Thymus (tissue), 11 donors: ENCODE measurements at regions not wholly inside any gene's neighbourhood (a gene's known extent, or its start where the extent isn't known, plus 50 kb on each side); places are given as distances from the start of the nearest gene placed in this dataset.

Experiments used
- DNase-seq, 9 donors: peaks; one replicate each; pipeline ENCODE4 v3.0.0-alpha.2; 2013; ENCODE audit warnings: low spot score in 9 of 9, low read depth in 6 of 9, missing footprints in 1 of 9
- H3K27ac ChIP-seq, 2 donors: one replicate each; pipeline ENCODE4 v1.5.1; 2013; ENCODE audit warnings: control low read depth in 1 of 2, low read depth in 1 of 2, low read length in 1 of 2, mild to moderate bottlenecking in 1 of 2, moderate library complexity in 1 of 2
- H3K27me3 ChIP-seq, 2 donors: one replicate each; pipeline ENCODE4 v1.5.1; 2013; ENCODE audit warnings: low read length in 1 of 2; ENCODE audit not compliant: control insufficient read depth in 2 of 2, insufficient read depth in 1 of 2
- H3K36me3 ChIP-seq, 2 donors: one replicate each; pipeline ENCODE4 v1.5.1; 2013; ENCODE audit warnings: low read length in 1 of 2, mild to moderate bottlenecking in 1 of 2, moderate library complexity in 1 of 2; ENCODE audit not compliant: control insufficient read depth in 2 of 2, insufficient read depth in 2 of 2
- H3K4me1 ChIP-seq, 2 donors: one replicate each; pipeline ENCODE4 v1.5.1; 2013; ENCODE audit warnings: low read length in 2 of 2; ENCODE audit not compliant: control insufficient read depth in 2 of 2, insufficient read depth in 2 of 2
- H3K4me3 ChIP-seq, 2 donors: one replicate each; pipeline ENCODE4 v1.5.1; 2013; ENCODE audit warnings: low read length in 2 of 2, control low read depth in 1 of 2, mild to moderate bottlenecking in 1 of 2
- H3K9me3 ChIP-seq, 2 donors: one replicate each; pipeline ENCODE4 v1.5.1; 2013; ENCODE audit warnings: low read length in 1 of 2, mild to moderate bottlenecking in 1 of 2; ENCODE audit not compliant: control insufficient read depth in 2 of 2, insufficient read depth in 1 of 2
- WGBS: extraction: QIAGEN DNeasy Blood & Tissue Kit; methylation state at CpG from one replicate; pipeline ENCODE4 v1.1.7; 2013; 5-methylcytosine and 5-hydroxymethylcytosine counted together
- donor health status: healthy.

GRCh38 chr15:58329211-58329610 is 102.6 kb upstream of the LIPC start:
- DNase-seq, result no peak
- H3K4me3 ChIP-seq, result no peak overlapping the region
- 97% methylated on average over 2 of the region's 2 CpGs for WGBS
- no peaks in the 10 kb centered on the region for H3K27me3 ChIP-seq
- H3K27ac ChIP-seq, result no peak overlapping the region
- no peaks in the 10 kb centered on the region for H3K36me3 ChIP-seq
- peaks cover 27 to 33% of the 10 kb centered on the region in 2 donors for H3K4me1 ChIP-seq
- no peaks in the 10 kb centered on the region for H3K9me3 ChIP-seq

GRCh38 chr15:58329781-58330671 is 101.8 kb upstream of the LIPC start:
- H3K27ac ChIP-seq, result peak overlapping the region in 1 of 2 donors; percentile 64
- no peak for DNase-seq
- WGBS, result 95% methylated on average over 13 of the region's 13 CpGs

GRCh38 chr15:58330741-58331559 is 100.8 kb upstream of the LIPC start:
- H3K4me1 ChIP-seq, result peaks cover 27 to 33% of the 10 kb centered on the region in 2 donors
- peak in 1 of 9 donors; percentile 48 for DNase-seq
- peaks cover 0 to 3% of the 10 kb centered on the region in 2 donors for H3K9me3 ChIP-seq
- H3K4me3 ChIP-seq, result no peak overlapping the region
- H3K36me3 ChIP-seq, result no peaks in the 10 kb centered on the region
- peak overlapping the region in 1 of 2 donors; percentile 64 for H3K27ac ChIP-seq
- 80% methylated on average over 8 of the region's 8 CpGs for WGBS
- no peaks in the 10 kb centered on the region for H3K27me3 ChIP-seq

More at GRCh38 chr15:58329781-58330671, 101.8 kb upstream of the LIPC start:
- Histone ChIP-seq H3K4me3 (no peak overlapping the region), H3K27me3 (no peaks in the 10 kb centered on the region), H3K9me3 (peaks cover 0 to 3% of the 10 kb centered on the region in 2 donors), H3K36me3 (no peaks in the 10 kb centered on the region), H3K4me1 (peaks cover 27 to 33% of the 10 kb centered on the region in 2 donors)

GRCh38 chr15:58331560-58331912 is 100.3 kb upstream of the LIPC start:
- Histone ChIP-seq H3K4me1 (peaks cover 27 to 33% of the 10 kb centered on the region in 2 donors), H3K9me3 (peaks cover 0 to 3% of the 10 kb centered on the region in 2 donors), H3K27ac (peak overlapping the region in 1 of 2 donors; percentile 43), H3K36me3 (no peaks in the 10 kb centered on the region), H3K27me3 (no peaks in the 10 kb centered on the region), H3K4me3 (no peak overlapping the region)
- WGBS, result 26% methylated on average over 2 of the region's 2 CpGs
- no peak for DNase-seq

DNA sequence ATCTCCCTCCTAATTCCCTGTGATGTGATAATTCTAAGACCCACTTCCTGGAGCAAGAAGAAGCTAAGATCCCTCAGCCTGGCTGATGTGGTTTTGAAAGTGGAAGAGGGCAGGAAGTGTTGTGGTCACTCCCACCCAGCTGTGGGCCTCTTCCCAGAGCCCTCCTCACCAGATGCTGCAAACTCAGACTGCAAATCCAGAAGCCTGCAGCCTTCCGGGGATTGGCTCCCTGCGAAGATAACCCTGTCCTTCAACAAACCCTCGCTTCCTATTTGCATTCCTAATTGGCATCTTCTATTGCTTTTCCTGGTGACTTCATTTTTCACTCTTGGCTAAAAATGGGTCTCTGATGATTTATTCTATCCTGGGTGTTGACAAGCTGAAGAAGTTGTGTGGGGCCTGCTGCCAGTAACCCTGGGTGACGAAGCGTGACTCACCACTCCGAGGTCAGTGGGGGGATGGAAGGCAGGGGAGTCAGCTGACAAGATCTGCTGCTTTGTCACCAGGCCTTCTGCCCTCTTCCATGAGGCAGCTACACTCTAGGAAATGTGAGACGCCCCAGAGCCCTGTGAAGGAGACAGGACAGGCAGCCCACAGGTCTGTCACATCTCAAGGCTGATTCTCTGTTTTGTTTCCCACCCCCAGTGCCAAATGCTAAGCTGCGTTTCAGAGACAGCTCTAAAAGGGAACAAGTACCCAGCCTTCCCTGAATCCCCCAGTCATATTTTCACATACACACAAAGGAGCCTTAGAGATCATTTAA is 99.7 kb upstream of the LIPC start:
- WGBS, result 15% methylated on average over 8 of the region's 8 CpGs
- Histone ChIP-seq H3K4me3 (no peak overlapping the region), H3K27me3 (no peaks in the 10 kb centered on the region), H3K4me1 (peaks cover 27 to 33% of the 10 kb centered on the region in 2 donors), H3K27ac (peak overlapping the region; percentile 43 to 71), H3K9me3 (peaks cover 0 to 3% of the 10 kb centered on the region in 2 donors), H3K36me3 (no peaks in the 10 kb centered on the region)
- DNase-seq, result peak in 5 of 9 donors; percentile 51 to 81 (median 71)

- H3K4me1 ChIP-seq, result peaks cover 27 to 33% of the 10 kb centered on the region in 2 donors
- peaks cover 0 to 3% of the 10 kb centered on the region in 2 donors for H3K9me3 ChIP-seq
- no peaks in the 10 kb centered on the region for H3K36me3 ChIP-seq
- peak overlapping the region; percentile 43 to 53 for H3K27ac ChIP-seq
- DNase-seq, result no peak
- no peaks in the 10 kb centered on the region for H3K27me3 ChIP-seq
- H3K4me3 ChIP-seq, result no peak overlapping the region
Observed at GRCh38 chr15:58332676-58333400, 99.0 kb upstream of the LIPC start.

GRCh38 chr15:58334803-58335202 is 97.0 kb upstream of the LIPC start:
- Histone ChIP-seq H3K27me3 (no peaks in the 10 kb centered on the region), H3K4me3 (no peak overlapping the region), H3K27ac (no peak overlapping the region), H3K9me3 (peaks cover 0 to 3% of the 10 kb centered on the region in 2 donors), H3K4me1 (peaks cover 25 to 31% of the 10 kb centered on the region in 2 donors), H3K36me3 (no peaks in the 10 kb centered on the region)
- DNase-seq, result no peak
- 98% methylated on average over 2 of the region's 2 CpGs for WGBS

DNA sequence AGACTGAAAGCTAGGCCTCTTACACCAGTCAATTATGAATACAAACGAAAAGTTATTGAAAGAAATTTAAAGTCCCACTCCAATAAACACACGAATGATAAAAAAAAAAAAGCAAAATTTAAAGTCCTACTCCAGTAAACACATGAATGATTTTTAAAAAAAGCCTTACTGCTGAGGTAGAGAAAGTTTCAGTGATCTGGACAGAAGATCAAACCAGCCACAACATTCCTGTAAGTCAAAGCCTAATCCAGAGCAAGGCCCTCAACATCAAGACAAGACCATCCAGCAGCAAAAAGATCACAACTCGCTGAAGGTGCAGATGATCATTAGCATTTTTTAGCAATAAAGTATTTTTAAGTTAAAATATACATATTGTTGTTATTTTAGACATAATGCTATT is 95.6 kb upstream of the LIPC start:
- Histone ChIP-seq H3K36me3 (no peaks in the 10 kb centered on the region), H3K4me1 (peaks cover 12 to 17% of the 10 kb centered on the region in 2 donors), H3K4me3 (no peak overlapping the region), H3K27ac (no peak overlapping the region), H3K9me3 (peaks cover 0 to 3% of the 10 kb centered on the region in 2 donors), H3K27me3 (no peaks in the 10 kb centered on the region)
- no peak for DNase-seq
- WGBS, result 65% methylated on average over 3 of the region's 3 CpGs
